ENCODE measurements at regions not wholly inside any gene's neighbourhood (a gene's known extent, or its start where the extent isn't known, plus 50 kb on each side); places are given as distances from the start of the nearest gene placed in this dataset.
A peak's percentile ranks its signal among the peaks of the same experiment; 100 is the strongest.

GRCh38 chr10:29748109-29748650 is 113.4 kb upstream of the SVIL start:
- TF ChIP-seq CTCF (IDR thresholded peaks at IDR 0.05; ENCODE audit: low read depth, low read length), result no peak
- no peak for DNase-seq (ENCODE audit: low read depth in 2 of 2)
- H3K4me3 ChIP-seq (replicated peaks in 1 of 2; ENCODE audit: low read depth in 2 of 2, low read length in 2 of 2), result no peak overlapping the region

- TF ChIP-seq CTCF (IDR thresholded peaks at IDR 0.05; ENCODE audit: low read depth, low read length), result no peak
- peak; percentile 47 to 62 for DNase-seq (ENCODE audit: low read depth in 2 of 2)
These were observed 111.5 kb upstream of the SVIL start for GRCh38 chr10:29746080-29746797.

GRCh38 chr10:29740981-29741545 is 106.3 kb upstream of the SVIL start:
- H3K4me3 ChIP-seq (replicated peaks in 1 of 2; ENCODE audit: low read depth in 2 of 2, low read length in 2 of 2), result no peak overlapping the region
- no peak for TF ChIP-seq CTCF (IDR thresholded peaks at IDR 0.05; ENCODE audit: low read depth, low read length)
- no peak for DNase-seq (ENCODE audit: low read depth in 2 of 2)

More at GRCh38 chr10:29746080-29746797, 111.5 kb upstream of the SVIL start:
- no peak overlapping the region for H3K4me3 ChIP-seq (replicated peaks in 1 of 2; ENCODE audit: low read depth in 2 of 2, low read length in 2 of 2)

GRCh38 chr10:29738341-29738740 is 103.6 kb upstream of the SVIL start:
- DNase-seq (ENCODE audit: low read depth in 2 of 2), result no peak
- no peak overlapping the region for H3K4me3 ChIP-seq (replicated peaks in 1 of 2; ENCODE audit: low read depth in 2 of 2, low read length in 2 of 2)
- TF ChIP-seq CTCF (IDR thresholded peaks at IDR 0.05; ENCODE audit: low read depth, low read length), result no peak

GRCh38 chr10:29737074-29737593 is 102.4 kb upstream of the SVIL start:
- DNase-seq (ENCODE audit: low read depth in 2 of 2), result no peak
- no peak for TF ChIP-seq CTCF (IDR thresholded peaks at IDR 0.05; ENCODE audit: low read depth, low read length)
- peak overlapping the region in 1 of 2 donors; percentile 75 for H3K4me3 ChIP-seq (replicated peaks in 1 of 2; ENCODE audit: low read depth in 2 of 2, low read length in 2 of 2)

- TF ChIP-seq CTCF (IDR thresholded peaks at IDR 0.05; ENCODE audit: low read depth, low read length), result no peak
- peak overlapping the region; percentile 75 for H3K4me3 ChIP-seq (replicated peaks in 1 of 2; ENCODE audit: low read depth in 2 of 2, low read length in 2 of 2)
- peak; percentile 45 to 60 for DNase-seq (ENCODE audit: low read depth in 2 of 2)
These were observed 101.7 kb upstream of the SVIL start for GRCh38 chr10:29736366-29737073.

Measured in cardiac fibroblast (primary cell).